OCI-LY1 (cell line): ENCODE measurements at regions not wholly inside any gene's neighbourhood (a gene's known extent, or its start where the extent isn't known, plus 50 kb on each side); places are given as distances from the start of the nearest gene placed in this dataset.

ENCODE experiments used
- EZH2 ChIP-seq: fragments of 200-600 bp; sonication (generic), shearing (Covaris generic); IDR thresholded peaks from 2 replicates; pipeline ENCODE4 v1.8.0; 2017; ENCODE audit warnings: borderline replicate concordance, mixed run types, mild to moderate bottlenecking, antibody characterized with exemption, low read length, moderate library complexity, mixed read lengths
- TF ChIP-seq, protein P1 (sequence below): fragments of 200-600 bp; sonication (generic), shearing (Covaris generic); IDR thresholded peaks from 2 replicates; pipeline ENCODE4 v1.5.1; 2017; ENCODE audit warnings: mild to moderate bottlenecking, antibody characterized with exemption, low read length, moderate library complexity, mixed read lengths

DNA sequence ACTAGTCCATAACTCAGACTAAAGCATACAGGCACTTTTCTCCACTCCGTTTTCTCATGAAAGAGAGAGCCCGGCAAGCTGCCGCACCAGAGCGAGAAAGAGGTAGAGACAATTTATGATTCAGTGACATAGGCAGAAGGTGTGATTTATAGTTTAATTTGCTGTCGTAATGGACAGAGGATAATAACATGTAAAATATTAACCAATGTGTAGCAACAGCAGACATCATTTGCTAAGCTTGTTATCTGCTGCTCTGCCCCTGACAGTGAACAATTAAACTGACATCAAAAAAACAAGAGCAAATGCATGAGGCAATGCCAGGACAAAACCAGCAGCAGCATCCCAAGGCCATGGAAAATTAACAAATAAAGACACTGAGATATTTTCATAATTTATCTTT is 214.0 kb downstream of the ATG4C start:
- TF ChIP-seq EZH2, result no peak
- TF ChIP-seq, protein P1, sequence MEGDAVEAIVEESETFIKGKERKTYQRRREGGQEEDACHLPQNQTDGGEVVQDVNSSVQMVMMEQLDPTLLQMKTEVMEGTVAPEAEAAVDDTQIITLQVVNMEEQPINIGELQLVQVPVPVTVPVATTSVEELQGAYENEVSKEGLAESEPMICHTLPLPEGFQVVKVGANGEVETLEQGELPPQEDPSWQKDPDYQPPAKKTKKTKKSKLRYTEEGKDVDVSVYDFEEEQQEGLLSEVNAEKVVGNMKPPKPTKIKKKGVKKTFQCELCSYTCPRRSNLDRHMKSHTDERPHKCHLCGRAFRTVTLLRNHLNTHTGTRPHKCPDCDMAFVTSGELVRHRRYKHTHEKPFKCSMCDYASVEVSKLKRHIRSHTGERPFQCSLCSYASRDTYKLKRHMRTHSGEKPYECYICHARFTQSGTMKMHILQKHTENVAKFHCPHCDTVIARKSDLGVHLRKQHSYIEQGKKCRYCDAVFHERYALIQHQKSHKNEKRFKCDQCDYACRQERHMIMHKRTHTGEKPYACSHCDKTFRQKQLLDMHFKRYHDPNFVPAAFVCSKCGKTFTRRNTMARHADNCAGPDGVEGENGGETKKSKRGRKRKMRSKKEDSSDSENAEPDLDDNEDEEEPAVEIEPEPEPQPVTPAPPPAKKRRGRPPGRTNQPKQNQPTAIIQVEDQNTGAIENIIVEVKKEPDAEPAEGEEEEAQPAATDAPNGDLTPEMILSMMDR, result no peak
